A673 (cell line): ENCODE measurements at regions not wholly inside any gene's neighbourhood (a gene's known extent, or its start where the extent isn't known, plus 50 kb on each side); places are given as distances from the start of the nearest gene placed in this dataset.
"Not testable (repeated sequence)": the region's sequence is repeated elsewhere in the genome, so short reads cannot be mapped to it uniquely, and the experiment has no call there.

Experiments
- BruUV-seq: library from RNA; stranded (reverse); fragments of 400-500 nt; replicated peaks from 2 replicates; lab custom pipeline; 2021; lab: Mats Ljungman, UMichigan
- CTCF ChIA-PET: fragments of 300-600 bp; sonication (Branson Sonifier 250); formaldehyde crosslinking; loops from one replicate; lab custom pipeline; 2022; ENCODE audit warnings: antibody characterized with exemption; lab: Charles Lee
- POLR2A ChIA-PET: fragments of 300-600 bp; sonication (Branson Sonifier 250); formaldehyde crosslinking; loops from one replicate; lab custom pipeline; 2022; ENCODE audit warnings: antibody characterized with exemption; ENCODE audit not compliant: low non-redundant PET; lab: Charles Lee
- DNase-seq: peaks from one replicate; pipeline ENCODE4 v3.0.0-alpha.2; 2015; ENCODE audit warnings: low spot score
- H3K27ac ChIP-seq: fragments of 200-600 bp; sonication (generic); 2 replicates; pipeline ENCODE4 v1.5.1; 2016; ENCODE audit warnings: mixed run types, low read depth, mild to moderate bottlenecking, mixed read lengths, antibody characterized with exemption, low read length; ENCODE audit not compliant: poor library complexity, severe bottlenecking
- H3K27me3 ChIP-seq: fragments of 200-600 bp; sonication (generic); replicated peaks from 2 replicates; pipeline ENCODE4 v1.6.1; 2017; ENCODE audit warnings: mixed run types, low read depth, mild to moderate bottlenecking, mixed read lengths, antibody characterized with exemption, low read length; ENCODE audit not compliant: insufficient read depth, poor library complexity
- H3K36me3 ChIP-seq: fragments of 200-600 bp; sonication (generic); 2 replicates; pipeline ENCODE4 v1.6.1; 2016; ENCODE audit warnings: mixed run types, mild to moderate bottlenecking, mixed read lengths, antibody characterized with exemption, low read length; ENCODE audit not compliant: insufficient read depth, poor library complexity, severe bottlenecking
- H3K4me1 ChIP-seq: fragments of 200-600 bp; sonication (generic); 2 replicates; pipeline ENCODE4 v1.6.1; 2017; ENCODE audit warnings: mixed run types, mild to moderate bottlenecking, mixed read lengths, antibody characterized with exemption, low read length; ENCODE audit not compliant: insufficient read depth, poor library complexity, severe bottlenecking
- H3K4me3 ChIP-seq: fragments of 200-600 bp; sonication (generic); 2 replicates; pipeline ENCODE4 v1.5.1; 2016; ENCODE audit warnings: low read depth, mixed run types, mild to moderate bottlenecking, mixed read lengths, low read length; ENCODE audit not compliant: poor library complexity, severe bottlenecking
- H3K9me3 ChIP-seq: fragments of 200-600 bp; sonication (generic); 2 replicates; pipeline ENCODE4 v1.6.1; 2016; ENCODE audit warnings: mixed run types, low read depth, mild to moderate bottlenecking, mixed read lengths, antibody characterized with exemption, low read length; ENCODE audit not compliant: poor library complexity, severe bottlenecking
- EZH2 ChIP-seq: fragments of 200-600 bp; sonication (generic); IDR thresholded peaks from 2 replicates; pipeline ENCODE4 v1.6.1; 2017; ENCODE audit warnings: borderline replicate concordance, low read depth, mild to moderate bottlenecking, mixed read lengths, antibody characterized with exemption, low read length; ENCODE audit not compliant: poor library complexity, severe bottlenecking
- intact Hi-C: fragments of 100-400 bp; cut with micrococcal nuclease; formaldehyde crosslinking; loops from one replicate; pipeline ENCODE4 v1.10.0; 2022; ENCODE audit not compliant: unreplicated experiment
- TF ChIP-seq, protein P1 (sequence below): fragments of 300-800, 200-600 bp; sonication (generic); conservative IDR thresholded peaks from 2 replicates; pipeline ENCODE4 v1.5.1; 2017; ENCODE audit warnings: low read depth, mild to moderate bottlenecking, antibody characterized with exemption, low read length, moderate library complexity, mixed read lengths

DNA sequence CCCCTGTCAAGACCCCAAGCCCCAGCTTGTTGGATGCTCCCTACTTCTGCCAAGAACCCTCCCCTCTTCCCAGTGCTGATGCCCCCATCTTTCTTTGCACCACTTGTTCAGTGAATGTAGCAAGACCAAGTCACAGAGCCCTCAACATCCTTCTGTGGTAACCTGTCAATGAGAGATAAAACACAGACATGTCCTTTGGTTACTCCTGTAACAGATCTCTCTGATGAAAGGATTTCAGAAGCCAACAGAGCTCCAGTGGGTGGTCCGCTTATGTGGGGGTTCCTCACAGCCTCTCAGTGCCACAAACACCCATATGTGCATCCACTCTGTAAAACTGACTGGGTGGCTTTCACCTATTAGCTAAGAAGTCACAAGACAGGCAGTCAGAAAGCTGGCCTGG lies 93.2 kb upstream of the CST7 start:
- Histone ChIP-seq H3K4me3 (no peak overlapping the region), H3K36me3 (no peaks in the 10 kb centered on the region), H3K4me1 (no peaks in the 10 kb centered on the region), H3K27ac (no peak overlapping the region), H3K9me3 (no peaks in the 10 kb centered on the region), H3K27me3 (no peaks in the 10 kb centered on the region)
- no TSS peak for BruUV-seq
- CTCF ChIA-PET: no interaction called here
- intact Hi-C loops: no loop called here
- no peak for TF ChIP-seq EZH2
- TF ChIP-seq, protein P1, sequence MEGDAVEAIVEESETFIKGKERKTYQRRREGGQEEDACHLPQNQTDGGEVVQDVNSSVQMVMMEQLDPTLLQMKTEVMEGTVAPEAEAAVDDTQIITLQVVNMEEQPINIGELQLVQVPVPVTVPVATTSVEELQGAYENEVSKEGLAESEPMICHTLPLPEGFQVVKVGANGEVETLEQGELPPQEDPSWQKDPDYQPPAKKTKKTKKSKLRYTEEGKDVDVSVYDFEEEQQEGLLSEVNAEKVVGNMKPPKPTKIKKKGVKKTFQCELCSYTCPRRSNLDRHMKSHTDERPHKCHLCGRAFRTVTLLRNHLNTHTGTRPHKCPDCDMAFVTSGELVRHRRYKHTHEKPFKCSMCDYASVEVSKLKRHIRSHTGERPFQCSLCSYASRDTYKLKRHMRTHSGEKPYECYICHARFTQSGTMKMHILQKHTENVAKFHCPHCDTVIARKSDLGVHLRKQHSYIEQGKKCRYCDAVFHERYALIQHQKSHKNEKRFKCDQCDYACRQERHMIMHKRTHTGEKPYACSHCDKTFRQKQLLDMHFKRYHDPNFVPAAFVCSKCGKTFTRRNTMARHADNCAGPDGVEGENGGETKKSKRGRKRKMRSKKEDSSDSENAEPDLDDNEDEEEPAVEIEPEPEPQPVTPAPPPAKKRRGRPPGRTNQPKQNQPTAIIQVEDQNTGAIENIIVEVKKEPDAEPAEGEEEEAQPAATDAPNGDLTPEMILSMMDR: no peak
- POLR2A ChIA-PET: no interaction called here
- DNase-seq: no peak

GRCh38 chr20:24858500-24858899 lies 90.6 kb upstream of the CST7 start:
- H3K36me3 ChIP-seq, POLR2A ChIA-PET, intact Hi-C loops, H3K27ac ChIP-seq, H3K27me3 ChIP-seq, DNase-seq, H3K4me1 ChIP-seq, BruUV-seq, H3K4me3 ChIP-seq, CTCF ChIA-PET, H3K9me3 ChIP-seq: not testable (repeated sequence)

DNA sequence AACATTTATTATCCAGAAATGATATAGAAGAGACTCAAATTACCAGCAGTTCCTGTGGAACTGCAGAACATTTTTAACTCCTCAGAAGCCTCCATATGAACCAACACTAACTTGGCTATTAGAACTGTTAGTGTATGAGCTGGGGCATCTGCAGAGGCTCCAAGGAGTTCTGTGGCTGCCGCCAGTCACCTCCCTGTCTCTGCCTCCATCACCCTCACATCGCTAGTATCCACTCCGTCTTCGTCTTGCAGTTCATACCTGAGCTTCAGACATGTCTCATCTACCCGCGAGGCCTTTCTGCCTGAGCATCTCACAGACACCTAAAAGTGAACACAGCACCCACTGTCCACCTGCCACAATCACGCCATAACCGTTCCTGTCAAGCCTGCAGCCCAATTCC lies 89.5 kb upstream of the CST7 start:
- Histone ChIP-seq H3K36me3 (no peaks in the 10 kb centered on the region), H3K27me3 (no peaks in the 10 kb centered on the region), H3K4me3 (no peak overlapping the region), H3K27ac (no peak overlapping the region), H3K9me3 (peaks cover 7% of the 10 kb centered on the region), H3K4me1 (no peaks in the 10 kb centered on the region)
- ChIA-PET POLR2A (no interaction called here), CTCF (no interaction called here)
- DNase-seq: no peak
- no TSS peak for BruUV-seq
- intact Hi-C loops: no loop called here
- no peak for TF ChIP-seq EZH2

GRCh38 chr20:24862186-24862585 lies 86.9 kb upstream of the CST7 start:
- Histone ChIP-seq H3K27me3 (no peaks in the 10 kb centered on the region), H3K36me3 (no peaks in the 10 kb centered on the region), H3K9me3 (peaks cover 20% of the 10 kb centered on the region), H3K4me1 (no peaks in the 10 kb centered on the region), H3K4me3 (no peak overlapping the region), H3K27ac (no peak overlapping the region)
- no TSS peak for BruUV-seq
- intact Hi-C loops: no loop called here
- TF ChIP-seq, protein P1: no peak
- TF ChIP-seq EZH2: no peak
- POLR2A ChIA-PET: interaction anchor here (0.6 kb wide), 1 partner anchor 77 kb away, joined by 4 read pairs; no protein-coding TSS in a partner anchor
- DNase-seq: no peak
- CTCF ChIA-PET: no interaction called here
